NCI-H1092 (cell line): ENCODE measurements at regions not wholly inside any gene's neighbourhood (a gene's known extent, or its start where the extent isn't known, plus 50 kb on each side); places are given as distances from the start of the nearest gene placed in this dataset.
"Not testable (repeated sequence)": the region's sequence is repeated elsewhere in the genome, so short reads cannot be mapped to it uniquely, and the experiment has no call there.

Experiments used
- DNase-seq: peaks from one replicate; lab custom pipeline; 2025; lab: John Stamatoyannopoulos, UW

- not testable (repeated sequence) for DNase-seq
Measured at GRCh38 chr14:36411951-36412350, 91.5 kb upstream of the MBIP start.

- DNase-seq = no peak
Measured at GRCh38 chr14:36408388-36408787, 88.0 kb upstream of the MBIP start.

DNA sequence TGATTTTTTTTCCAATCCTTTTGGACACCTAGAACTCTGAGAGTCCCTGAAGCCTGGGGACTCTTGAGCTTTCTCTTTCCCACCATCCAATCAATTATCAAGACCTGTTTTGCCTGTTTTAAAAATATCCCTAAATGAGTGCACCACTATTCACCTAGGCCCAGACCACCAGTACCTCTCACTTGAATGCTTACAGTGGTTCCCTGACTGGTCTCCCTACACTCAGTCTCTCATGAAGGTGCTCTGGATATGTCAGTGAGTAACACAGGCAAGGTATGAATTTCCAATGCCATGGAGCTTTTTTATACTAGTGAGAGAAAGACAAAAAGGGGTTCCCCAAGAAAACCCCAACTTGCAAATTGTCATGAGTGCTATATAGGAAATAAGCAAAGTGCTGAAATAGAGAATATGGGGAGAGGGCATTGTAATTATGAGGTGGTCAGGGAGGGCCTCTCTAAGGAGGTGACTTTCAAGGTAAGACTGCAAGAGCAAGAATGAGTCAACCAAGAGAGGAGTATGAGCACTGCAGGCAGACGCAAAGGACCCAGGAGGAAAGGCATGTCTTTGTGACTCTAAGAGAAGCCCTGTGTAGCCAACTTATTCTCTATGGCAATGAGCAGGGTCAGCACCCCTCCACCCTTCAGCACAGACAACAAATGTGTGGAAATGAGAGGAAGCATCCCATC is 85.3 kb upstream of the MBIP start:
- DNase-seq = no peak

- no peak for DNase-seq
Measured at GRCh38 chr14:36402867-36403266, 82.4 kb upstream of the MBIP start.

- no peak for DNase-seq
Measured at GRCh38 chr14:36398463-36399291, 78.2 kb upstream of the MBIP start.

DNA sequence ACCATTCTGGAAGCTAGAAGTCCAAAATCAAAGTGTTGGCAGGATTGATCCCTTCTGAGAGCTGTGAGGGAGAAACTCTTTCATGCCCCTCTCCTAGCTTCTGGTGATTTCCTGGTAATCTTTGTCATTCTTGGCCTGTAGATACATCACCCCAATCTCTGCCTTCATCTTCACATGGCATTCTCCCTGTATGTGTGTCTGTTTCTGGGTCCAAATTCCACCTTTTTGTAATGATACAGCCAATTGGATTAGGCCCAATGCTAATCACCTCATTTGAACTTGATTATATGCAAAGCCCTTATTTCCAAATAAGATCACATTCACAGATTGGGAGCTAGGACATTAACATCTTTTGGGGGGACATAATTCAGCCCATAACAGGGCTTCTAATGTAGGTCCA is 76.9 kb upstream of the MBIP start:
- no peak for DNase-seq

DNA sequence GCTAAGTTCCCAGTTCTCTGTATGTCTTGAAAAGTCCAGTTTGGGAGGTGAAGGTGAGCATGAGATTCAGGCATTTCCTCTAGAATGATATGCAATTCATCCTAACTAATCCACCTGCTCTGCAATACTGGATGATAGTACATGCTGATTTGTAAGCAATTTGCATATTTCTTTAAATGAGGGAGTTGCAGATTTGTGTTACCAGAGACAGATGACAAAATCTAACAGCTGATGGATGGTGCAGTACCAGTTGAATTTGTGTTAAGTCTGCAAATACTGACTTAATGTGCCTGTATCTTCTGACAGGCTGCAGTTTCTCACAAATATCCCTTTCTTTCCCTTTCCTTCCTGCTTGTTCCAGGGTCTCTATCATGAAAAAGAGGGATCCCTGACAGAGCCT is 76.4 kb upstream of the MBIP start:
- no peak for DNase-seq

GRCh38 chr14:36394593-36394992 is 74.2 kb upstream of the MBIP start:
- DNase-seq = no peak

DNA sequence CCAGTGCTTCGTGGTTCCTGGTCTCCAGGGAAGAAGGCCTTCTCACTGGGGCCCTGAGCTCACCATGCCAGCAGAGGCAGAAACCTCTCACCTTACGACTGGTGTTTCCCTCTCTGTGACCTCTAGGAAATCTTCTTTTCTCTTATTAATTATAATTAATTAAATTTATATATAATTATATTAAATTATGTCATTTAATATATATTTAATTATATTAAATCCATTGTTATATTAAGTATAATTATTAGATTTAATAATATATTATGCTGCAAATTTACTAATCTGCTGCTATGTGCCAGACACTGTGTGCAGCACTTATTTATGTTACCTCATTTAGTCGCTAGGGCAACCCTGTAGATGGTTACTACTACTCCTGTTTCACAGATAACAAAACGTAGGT is 70.3 kb upstream of the MBIP start:
- no peak for DNase-seq

DNA sequence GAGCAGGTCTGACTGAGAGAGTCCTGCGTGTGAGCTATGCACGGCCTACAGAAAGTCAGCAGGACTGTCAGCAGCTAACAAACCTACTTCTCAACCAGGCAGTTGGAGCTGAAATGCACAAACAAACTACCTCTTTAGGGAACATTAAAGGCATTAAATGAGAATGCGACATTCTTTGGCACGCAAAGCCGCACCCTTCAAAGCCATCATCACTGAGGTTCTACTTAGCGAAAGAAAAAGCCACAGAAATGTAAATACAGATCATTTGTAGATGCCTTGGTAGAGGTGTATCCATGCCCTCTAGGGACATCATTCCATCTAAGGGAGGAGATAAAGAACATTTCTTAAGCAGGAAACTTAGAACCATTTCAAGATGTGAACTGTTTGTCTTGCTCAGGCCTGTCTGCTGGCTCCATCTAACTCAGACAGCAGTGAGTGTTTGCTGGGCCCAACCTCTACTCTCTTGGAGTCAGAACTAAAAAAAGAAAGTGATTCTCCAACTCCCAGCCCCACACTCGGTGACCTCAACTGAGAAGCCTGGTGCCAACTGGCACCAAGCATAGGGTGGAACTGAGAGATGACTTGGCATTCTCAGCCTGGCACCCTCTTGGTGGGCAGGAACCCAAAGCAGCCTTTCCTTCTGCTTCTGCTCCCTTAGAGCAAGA is 63.5 kb upstream of the MBIP start:
- DNase-seq = no peak

DNA sequence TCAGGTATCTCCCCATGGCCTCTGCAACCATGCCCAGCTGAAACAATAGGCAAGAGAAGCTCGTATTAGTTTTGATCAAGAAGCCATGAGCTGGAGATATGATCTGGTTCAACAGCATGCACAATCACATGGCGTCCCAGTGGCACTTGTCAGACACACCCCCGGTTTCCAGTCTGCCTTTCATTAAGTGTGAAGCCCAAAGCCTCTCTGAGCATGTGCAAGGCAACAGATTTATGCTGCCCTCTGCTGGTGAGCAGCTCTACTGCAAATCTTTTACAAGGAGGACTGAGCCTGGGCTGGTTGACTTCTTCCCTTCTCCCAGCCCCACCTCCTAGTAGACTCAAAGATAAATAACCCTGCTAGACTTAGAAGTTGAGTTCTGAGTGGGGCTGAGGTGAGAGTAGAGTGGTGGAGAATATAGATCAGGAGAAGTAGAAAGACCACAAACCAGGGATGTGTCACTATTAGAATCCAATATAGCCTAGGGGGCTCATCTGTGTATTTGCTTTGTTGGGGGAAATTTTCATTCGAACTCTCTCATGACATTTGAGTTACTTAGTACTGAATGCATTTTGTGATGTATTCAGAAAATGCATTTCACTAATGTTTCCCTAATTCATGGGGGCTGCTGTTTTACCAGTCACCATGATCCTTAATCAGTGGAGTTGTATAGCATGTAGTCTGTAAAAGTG is 53.7 kb upstream of the MBIP start:
- DNase-seq = peak; percentile 90
